MM.1S (cell line): ENCODE measurements at regions not wholly inside any gene's neighbourhood (a gene's known extent, or its start where the extent isn't known, plus 50 kb on each side); places are given as distances from the start of the nearest gene placed in this dataset.

Experiments used
- DNase-seq: peaks from one replicate; pipeline ENCODE4 v3.0.0-alpha.2; 2015
- H2AFZ ChIP-seq: fragments of 300-600 bp; sonication (generic); 2 replicates; pipeline ENCODE4 v1.6.0; 2016; ENCODE audit warnings: antibody characterized with exemption, low read length
- H3F3A ChIP-seq: fragments of 300-600 bp; sonication (generic); 2 replicates; pipeline ENCODE4 v1.6.1; 2016; ENCODE audit warnings: mild to moderate bottlenecking, antibody characterized with exemption, low read length, moderate library complexity, mixed read lengths; ENCODE audit not compliant: insufficient read depth
- H3K27ac ChIP-seq: fragments of 300-600 bp; sonication (generic); 2 replicates; pipeline ENCODE4 v1.5.1; 2016; ENCODE audit warnings: mild to moderate bottlenecking, low read length
- H3K27me3 ChIP-seq: fragments of 300-600 bp; sonication (generic); replicated peaks from 2 replicates; pipeline ENCODE4 v1.6.0; 2016; ENCODE audit warnings: low read length; ENCODE audit not compliant: insufficient read depth
- H3K36me3 ChIP-seq: fragments of 300-600 bp; sonication (generic); replicated peaks from 2 replicates; pipeline ENCODE4 v1.6.1; 2016; ENCODE audit warnings: mild to moderate bottlenecking, low read length, mixed read lengths; ENCODE audit not compliant: insufficient read depth
- H3K4me1 ChIP-seq: fragments of 300-600 bp; sonication (generic); 2 replicates; pipeline ENCODE4 v1.6.1; 2016; ENCODE audit warnings: low read length, mixed read lengths
- H3K4me2 ChIP-seq: fragments of 300-600 bp; sonication (generic); 2 replicates; pipeline ENCODE4 v1.6.0; 2016; ENCODE audit warnings: low read depth, low read length
- H3K4me3 ChIP-seq: fragments of 300-600 bp; sonication (generic); 2 replicates; pipeline ENCODE4 v1.5.1; 2016; ENCODE audit warnings: low read length, mixed read lengths
- H3K79me2 ChIP-seq: fragments of 300-600 bp; sonication (generic); 2 replicates; pipeline ENCODE4 v1.6.1; 2016; ENCODE audit warnings: mixed run types, low read length, mixed read lengths
- H3K9ac ChIP-seq: fragments of 300-600 bp; sonication (generic); 2 replicates; pipeline ENCODE4 v1.6.1; 2016; ENCODE audit warnings: low read length, mixed read lengths
- H3K9me2 ChIP-seq: fragments of 300-600 bp; sonication (generic); replicated peaks from 2 replicates; pipeline ENCODE4 v1.6.1; 2016; ENCODE audit warnings: mild to moderate bottlenecking, low read length, mixed read lengths; ENCODE audit not compliant: insufficient read depth
- H3K9me3 ChIP-seq: fragments of 300-600 bp; sonication (generic); replicated peaks from 2 replicates; pipeline ENCODE4 v1.6.1; 2016; ENCODE audit warnings: mild to moderate bottlenecking, low read length, mixed read lengths; ENCODE audit not compliant: insufficient read depth
- H4K20me1 ChIP-seq: fragments of 300-600 bp; sonication (generic); 2 replicates; pipeline ENCODE4 v1.6.1; 2016; ENCODE audit warnings: mild to moderate bottlenecking, low read length, moderate library complexity, mixed read lengths; ENCODE audit not compliant: insufficient read depth
- CTCF ChIP-seq: fragments of 300-600 bp; sonication (generic); IDR thresholded peaks from 2 replicates; pipeline ENCODE4 v1.5.1; 2016; ENCODE audit warnings: antibody characterized with exemption, low read length, mixed read lengths
- EZH2 ChIP-seq: fragments of 300-600 bp; sonication (generic); optimal IDR thresholded peaks from 2 replicates; pipeline ENCODE3; 2017; ENCODE audit warnings: low read depth, mild to moderate bottlenecking, antibody characterized with exemption, low read length, mixed read lengths
- EZH2phosphoT487 ChIP-seq: fragments of 300-600 bp; sonication (generic); IDR thresholded peaks from 2 replicates; pipeline ENCODE4 v1.6.1; 2018; ENCODE audit warnings: antibody characterized with exemption, low read length

- Histone ChIP-seq H3K9me3 (no peaks in the 10 kb centered on the region), H4K20me1 (no peaks in the 10 kb centered on the region), H3K9me2 (no peaks in the 10 kb centered on the region), H3K27me3 (no peaks in the 10 kb centered on the region), H2AFZ (no peak overlapping the region), H3K4me2 (no peak overlapping the region), H3K79me2 (no peaks in the 10 kb centered on the region), H3K4me1 (no peaks in the 10 kb centered on the region), H3K9ac (no peak overlapping the region), H3K36me3 (no peaks in the 10 kb centered on the region), H3K27ac (no peak overlapping the region), H3F3A (no peaks in the 10 kb centered on the region), H3K4me3 (no peak overlapping the region)
- no peak for TF ChIP-seq EZH2phosphoT487
- TF ChIP-seq CTCF = no peak
- no peak for DNase-seq
These were observed 56.4 kb upstream of the DAPK1 start for GRCh38 chr9:87441251-87441650.

GRCh38 chr9:87442451-87442850 lies 55.2 kb upstream of the DAPK1 start:
- no peaks in the 10 kb centered on the region for H3K36me3 ChIP-seq

GRCh38 chr9:87443006-87443405 lies 54.7 kb upstream of the DAPK1 start:
- DNase-seq = no peak
- Histone ChIP-seq H3K36me3 (no peaks in the 10 kb centered on the region), H3K9me2 (no peaks in the 10 kb centered on the region), H2AFZ (no peak overlapping the region), H3F3A (no peaks in the 10 kb centered on the region), H3K4me2 (no peak overlapping the region), H3K79me2 (no peaks in the 10 kb centered on the region), H3K4me3 (no peak overlapping the region), H3K9me3 (no peaks in the 10 kb centered on the region), H3K27ac (no peak overlapping the region), H3K9ac (no peak overlapping the region), H3K4me1 (no peaks in the 10 kb centered on the region), H3K27me3 (no peaks in the 10 kb centered on the region), H4K20me1 (no peaks in the 10 kb centered on the region)
- TF ChIP-seq EZH2phosphoT487 (no peak), CTCF (no peak), EZH2 (no peak)

More at GRCh38 chr9:87442451-87442850, 55.2 kb upstream of the DAPK1 start:
- no peaks in the 10 kb centered on the region for H3K4me1 ChIP-seq
- H3K4me3 ChIP-seq = no peak overlapping the region
- TF ChIP-seq EZH2phosphoT487 (no peak), CTCF (no peak), EZH2 (no peak)
- H4K20me1 ChIP-seq = no peaks in the 10 kb centered on the region
- no peaks in the 10 kb centered on the region for H3K9me2 ChIP-seq
- no peak for DNase-seq
- H3K27me3 ChIP-seq = no peaks in the 10 kb centered on the region
- H2AFZ ChIP-seq = no peak overlapping the region
- no peak overlapping the region for H3K9ac ChIP-seq
- no peaks in the 10 kb centered on the region for H3K9me3 ChIP-seq
- H3K4me2 ChIP-seq = no peak overlapping the region
- no peak overlapping the region for H3K27ac ChIP-seq
- H3K79me2 ChIP-seq = no peaks in the 10 kb centered on the region
- H3F3A ChIP-seq = no peaks in the 10 kb centered on the region
